ENCODE measurements at regions not wholly inside any gene's neighbourhood (a gene's known extent, or its start where the extent isn't known, plus 50 kb on each side); places are given as distances from the start of the nearest gene placed in this dataset.

DNA sequence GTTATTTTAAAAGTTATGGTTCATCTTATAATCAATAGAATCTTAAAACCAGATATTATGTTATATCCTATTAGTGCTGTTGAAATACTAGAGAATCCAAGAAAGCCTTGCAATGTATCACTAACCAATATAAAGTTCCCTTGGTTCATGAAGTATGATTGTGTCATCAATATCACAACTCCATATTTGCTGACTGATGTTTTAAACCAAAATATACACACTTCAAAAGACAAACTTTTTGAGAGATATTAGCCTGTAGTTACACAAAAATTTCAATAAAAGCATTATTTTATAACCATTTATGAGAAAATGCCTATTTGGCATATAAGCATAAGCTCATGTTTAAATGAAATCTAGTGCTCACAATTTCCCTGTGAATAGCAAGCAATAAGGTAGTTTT is 198.6 kb downstream of the CENPC start:
- no peaks in the 10 kb centered on the region for H3K36me3 ChIP-seq (ENCODE audit: control insufficient read depth, insufficient read depth, low read length)
- ChIA-PET POLR2A (no interaction called here), CTCF (no interaction called here)
- intact Hi-C loops (cut with micrococcal nuclease; ENCODE audit: unreplicated experiment) (no loop called here), in situ Hi-C loops (cut with HindIII; ENCODE audit: low pct_unique_long_range_greater_than_20kb, low sequenced_read_pairs) (no loop called here)
- no peak for TF ChIP-seq SIN3A (IDR thresholded peaks at IDR 0.05; ENCODE audit: borderline replicate concordance, insufficient read depth, low read depth, low read length)
- TF ChIP-seq, protein P1, sequence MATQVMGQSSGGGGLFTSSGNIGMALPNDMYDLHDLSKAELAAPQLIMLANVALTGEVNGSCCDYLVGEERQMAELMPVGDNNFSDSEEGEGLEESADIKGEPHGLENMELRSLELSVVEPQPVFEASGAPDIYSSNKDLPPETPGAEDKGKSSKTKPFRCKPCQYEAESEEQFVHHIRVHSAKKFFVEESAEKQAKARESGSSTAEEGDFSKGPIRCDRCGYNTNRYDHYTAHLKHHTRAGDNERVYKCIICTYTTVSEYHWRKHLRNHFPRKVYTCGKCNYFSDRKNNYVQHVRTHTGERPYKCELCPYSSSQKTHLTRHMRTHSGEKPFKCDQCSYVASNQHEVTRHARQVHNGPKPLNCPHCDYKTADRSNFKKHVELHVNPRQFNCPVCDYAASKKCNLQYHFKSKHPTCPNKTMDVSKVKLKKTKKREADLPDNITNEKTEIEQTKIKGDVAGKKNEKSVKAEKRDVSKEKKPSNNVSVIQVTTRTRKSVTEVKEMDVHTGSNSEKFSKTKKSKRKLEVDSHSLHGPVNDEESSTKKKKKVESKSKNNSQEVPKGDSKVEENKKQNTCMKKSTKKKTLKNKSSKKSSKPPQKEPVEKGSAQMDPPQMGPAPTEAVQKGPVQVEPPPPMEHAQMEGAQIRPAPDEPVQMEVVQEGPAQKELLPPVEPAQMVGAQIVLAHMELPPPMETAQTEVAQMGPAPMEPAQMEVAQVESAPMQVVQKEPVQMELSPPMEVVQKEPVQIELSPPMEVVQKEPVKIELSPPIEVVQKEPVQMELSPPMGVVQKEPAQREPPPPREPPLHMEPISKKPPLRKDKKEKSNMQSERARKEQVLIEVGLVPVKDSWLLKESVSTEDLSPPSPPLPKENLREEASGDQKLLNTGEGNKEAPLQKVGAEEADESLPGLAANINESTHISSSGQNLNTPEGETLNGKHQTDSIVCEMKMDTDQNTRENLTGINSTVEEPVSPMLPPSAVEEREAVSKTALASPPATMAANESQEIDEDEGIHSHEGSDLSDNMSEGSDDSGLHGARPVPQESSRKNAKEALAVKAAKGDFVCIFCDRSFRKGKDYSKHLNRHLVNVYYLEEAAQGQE (IDR thresholded peaks at IDR 0.05; ENCODE audit: insufficient read depth in 1 of 2, low read depth in 2 of 2, low read length in 1 of 2) = no peak
- TF ChIP-seq POLR2AphosphoS5 (IDR thresholded peaks at IDR 0.05; ENCODE audit: low read depth, low read length) = no peak
- TF ChIP-seq TCF7L2 (IDR thresholded peaks at IDR 0.05; ENCODE audit: low read depth, low read length) = no peak
- TF ChIP-seq, protein P2, sequence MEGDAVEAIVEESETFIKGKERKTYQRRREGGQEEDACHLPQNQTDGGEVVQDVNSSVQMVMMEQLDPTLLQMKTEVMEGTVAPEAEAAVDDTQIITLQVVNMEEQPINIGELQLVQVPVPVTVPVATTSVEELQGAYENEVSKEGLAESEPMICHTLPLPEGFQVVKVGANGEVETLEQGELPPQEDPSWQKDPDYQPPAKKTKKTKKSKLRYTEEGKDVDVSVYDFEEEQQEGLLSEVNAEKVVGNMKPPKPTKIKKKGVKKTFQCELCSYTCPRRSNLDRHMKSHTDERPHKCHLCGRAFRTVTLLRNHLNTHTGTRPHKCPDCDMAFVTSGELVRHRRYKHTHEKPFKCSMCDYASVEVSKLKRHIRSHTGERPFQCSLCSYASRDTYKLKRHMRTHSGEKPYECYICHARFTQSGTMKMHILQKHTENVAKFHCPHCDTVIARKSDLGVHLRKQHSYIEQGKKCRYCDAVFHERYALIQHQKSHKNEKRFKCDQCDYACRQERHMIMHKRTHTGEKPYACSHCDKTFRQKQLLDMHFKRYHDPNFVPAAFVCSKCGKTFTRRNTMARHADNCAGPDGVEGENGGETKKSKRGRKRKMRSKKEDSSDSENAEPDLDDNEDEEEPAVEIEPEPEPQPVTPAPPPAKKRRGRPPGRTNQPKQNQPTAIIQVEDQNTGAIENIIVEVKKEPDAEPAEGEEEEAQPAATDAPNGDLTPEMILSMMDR (IDR thresholded peaks at IDR 0.05) = no peak
- DNase-seq (ENCODE audit: low read depth, low spot score) = no peak
- no peaks in the 10 kb centered on the region for H3K27me3 ChIP-seq (ENCODE audit: control insufficient read depth, insufficient read depth, low read length)
- H3K4me3 ChIP-seq (ENCODE audit: low read depth in 2 of 2, low read length in 2 of 2) = no peak overlapping the region
- no peak for ATAC-seq
- BruUV-seq (replicated peaks) = no TSS peak
- no peak overlapping the region for H3K27ac ChIP-seq (ENCODE audit: low read length)
- no peaks in the 10 kb centered on the region for H3K9me3 ChIP-seq (ENCODE audit: control insufficient read depth, insufficient read depth, low read depth, low read length)
- no peaks in the 10 kb centered on the region for H3K4me1 ChIP-seq (ENCODE audit: control insufficient read depth, insufficient read depth, low read length)

DNA sequence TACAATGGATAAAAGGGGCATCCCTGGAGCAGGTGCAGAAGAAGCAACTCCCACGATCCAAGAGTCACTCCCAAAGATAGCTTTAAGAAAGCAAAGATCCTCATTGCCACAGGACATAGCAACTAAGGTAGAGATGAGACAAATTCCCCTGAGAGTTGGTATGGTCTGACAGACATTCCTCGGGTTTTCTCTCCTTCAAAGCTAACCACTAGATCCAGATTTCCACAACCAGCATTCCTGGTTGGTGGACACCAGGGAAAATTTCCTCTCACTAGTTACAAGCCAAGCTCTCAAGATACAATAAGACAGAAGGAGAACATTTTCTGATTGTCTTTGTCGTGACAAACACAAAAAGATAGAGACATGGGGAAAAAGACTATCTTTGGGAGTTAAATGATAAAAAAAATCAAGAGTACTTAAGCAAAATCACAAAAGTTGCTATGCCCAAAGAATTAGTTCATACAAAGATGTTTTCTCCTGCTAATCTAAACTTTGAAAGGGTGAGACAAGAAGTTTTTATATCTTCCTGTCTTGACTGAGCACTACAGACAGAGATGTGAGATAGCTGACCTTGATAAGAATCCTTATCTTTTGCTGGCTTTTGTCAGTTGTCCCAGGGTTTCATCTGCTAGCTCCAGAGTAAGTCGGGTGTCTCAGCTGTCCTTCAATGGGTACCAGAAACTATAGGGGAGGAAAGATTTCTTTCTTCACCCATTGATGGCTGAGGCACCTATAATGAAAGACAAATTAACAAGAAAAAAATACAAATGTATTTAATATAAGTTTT is 200.5 kb downstream of the CENPC start:
- DNase-seq (ENCODE audit: low read depth, low spot score) (no peak), ATAC-seq (no peak)
- intact Hi-C loops (cut with micrococcal nuclease; ENCODE audit: unreplicated experiment) (no loop called here), in situ Hi-C loops (cut with HindIII; ENCODE audit: low pct_unique_long_range_greater_than_20kb, low sequenced_read_pairs) (no loop called here)
- ChIA-PET POLR2A (no interaction called here), CTCF (no interaction called here)
- H3K4me3 ChIP-seq (ENCODE audit: low read depth in 2 of 2, low read length in 2 of 2) = no peak overlapping the region
- no peaks in the 10 kb centered on the region for H3K9me3 ChIP-seq (ENCODE audit: control insufficient read depth, insufficient read depth, low read depth, low read length)
- no peak overlapping the region for H3K27ac ChIP-seq (ENCODE audit: low read length)
- BruUV-seq (replicated peaks) = no TSS peak
- TF ChIP-seq TCF7L2 (IDR thresholded peaks at IDR 0.05; ENCODE audit: low read depth, low read length) (no peak), SIN3A (IDR thresholded peaks at IDR 0.05; ENCODE audit: borderline replicate concordance, insufficient read depth, low read depth, low read length) (no peak), POLR2AphosphoS5 (IDR thresholded peaks at IDR 0.05; ENCODE audit: low read depth, low read length) (no peak)
- TF ChIP-seq, protein P2 (IDR thresholded peaks at IDR 0.05) = no peak
- TF ChIP-seq, protein P1 (IDR thresholded peaks at IDR 0.05; ENCODE audit: insufficient read depth in 1 of 2, low read depth in 2 of 2, low read length in 1 of 2) = no peak
- H3K4me1 ChIP-seq (ENCODE audit: control insufficient read depth, insufficient read depth, low read length) = no peaks in the 10 kb centered on the region
- H3K36me3 ChIP-seq (ENCODE audit: control insufficient read depth, insufficient read depth, low read length) = no peaks in the 10 kb centered on the region
- no peaks in the 10 kb centered on the region for H3K27me3 ChIP-seq (ENCODE audit: control insufficient read depth, insufficient read depth, low read length)

Measured in Panc1 (cell line).